GM12878 (cell line): ENCODE measurements at regions not wholly inside any gene's neighbourhood (a gene's known extent, or its start where the extent isn't known, plus 50 kb on each side); places are given as distances from the start of the nearest gene placed in this dataset.

Experiments used
- BCL11A ChIP-seq: IDR thresholded peaks from 2 replicates; pipeline ENCODE4 v1.6.1; 2011; ENCODE audit warnings: low read depth, low read length
- BCLAF1 ChIP-seq: fragments of 450-650 bp; IDR thresholded peaks from 2 replicates; pipeline ENCODE4 v1.6.1; 2017; ENCODE audit warnings: antibody characterized with exemption, mild to moderate bottlenecking, moderate library complexity
- E2F8 ChIP-seq: fragments of 450-650 bp; IDR thresholded peaks from 2 replicates; pipeline ENCODE4 v1.6.1; 2018; ENCODE audit warnings: mild to moderate bottlenecking, low read depth, moderate library complexity; ENCODE audit not compliant: partially characterized antibody
- HDAC2 ChIP-seq: fragments of 200-600 bp; sonication (generic); IDR thresholded peaks from 2 replicates; pipeline ENCODE4 v1.6.1; 2017
- HDGF ChIP-seq: fragments of 450-650 bp; IDR thresholded peaks from 2 replicates; pipeline ENCODE4 v1.6.1; 2016; ENCODE audit warnings: antibody characterized with exemption
- KLF5 ChIP-seq: fragments of 450-650 bp; IDR thresholded peaks from 2 replicates; pipeline ENCODE4 v1.6.1; 2014; ENCODE audit warnings: mild to moderate bottlenecking; ENCODE audit not compliant: partially characterized antibody
- NFIC ChIP-seq: IDR thresholded peaks from 2 replicates; pipeline ENCODE4 v1.6.1; 2012; ENCODE audit warnings: low read depth, mild to moderate bottlenecking, inconsistent platforms, low read length, moderate library complexity
- NFYA ChIP-seq: IDR thresholded peaks from 2 replicates; pipeline ENCODE4 v1.6.1; 2011; ENCODE audit warnings: low read depth, mild to moderate bottlenecking, low read length, improper control_type of control experiment, borderline replicate concordance
- NR2C1 ChIP-seq: fragments of 450-650 bp; IDR thresholded peaks from 2 replicates; pipeline ENCODE4 v1.6.1; 2017; ENCODE audit warnings: antibody characterized with exemption, mild to moderate bottlenecking, moderate library complexity
- NRF1 ChIP-seq: conservative IDR thresholded peaks from 2 replicates; pipeline ENCODE4 v1.6.1; 2011; ENCODE audit warnings: mild to moderate bottlenecking, low read depth, low read length, improper control_type of control experiment
- PKNOX1 ChIP-seq: fragments of 450-650 bp; IDR thresholded peaks from 2 replicates; pipeline ENCODE4 v1.6.1; 2016; ENCODE audit warnings: mild to moderate bottlenecking
- RBBP5 ChIP-seq: fragments of 200-600 bp; sonication (generic); conservative IDR thresholded peaks from 2 replicates; pipeline ENCODE4 v1.6.1; 2016
- SKIL ChIP-seq: fragments of 450-650 bp; IDR thresholded peaks from 2 replicates; pipeline ENCODE4 v1.6.1; 2017; ENCODE audit warnings: mild to moderate bottlenecking, low read depth, inconsistent platforms; ENCODE audit not compliant: poor library complexity, severe bottlenecking
- SP1 ChIP-seq: IDR thresholded peaks from one replicate; pipeline ENCODE4 v1.6.1; 2011; ENCODE audit warnings: low read depth, low read length
- STAT3 ChIP-seq: IDR thresholded peaks from 2 replicates; pipeline ENCODE4 v1.6.1; 2011; ENCODE audit warnings: low read depth, low read length, improper control_type of control experiment
- SUZ12 ChIP-seq: fragments of 200-600 bp; sonication (generic); IDR thresholded peaks from one replicate; pipeline ENCODE4 v1.6.1; 2018; ENCODE audit warnings: antibody characterized with exemption, mild to moderate bottlenecking; ENCODE audit not compliant: unreplicated experiment
- TCF7 ChIP-seq: IDR thresholded peaks from 2 replicates; pipeline ENCODE4 v1.6.1; 2014; ENCODE audit warnings: antibody characterized with exemption, borderline replicate concordance
- USF2 ChIP-seq: IDR thresholded peaks from 2 replicates; pipeline ENCODE4 v1.6.1; 2011; ENCODE audit warnings: low read depth, low read length, improper control_type of control experiment, borderline replicate concordance
- YBX1 ChIP-seq: fragments of 450-650 bp; IDR thresholded peaks from 2 replicates; pipeline ENCODE4 v1.6.1; 2016; ENCODE audit warnings: antibody characterized with exemption
- ZNF274 ChIP-seq: IDR thresholded peaks from one replicate; pipeline ENCODE4 v1.8.0; 2011; ENCODE audit not compliant: insufficient read length, insufficient read depth
- ZZZ3 ChIP-seq: IDR thresholded peaks from 2 replicates; pipeline ENCODE4 v1.6.1; 2011; ENCODE audit warnings: low read depth; ENCODE audit not compliant: control insufficient read depth, insufficient read length

GRCh38 chr7:142583446-142583845, 165.8 kb upstream of the PRSS1 start (continued):
- TF ChIP-seq YBX1 (no peak), ZNF274 (no peak), NR2C1 (no peak), HDGF (no peak), HDAC2 (no peak), SUZ12 (no peak), NFYA (no peak), BCL11A (peak; percentile 76), SP1 (no peak), SKIL (no peak), USF2 (no peak), TCF7 (peak; percentile 96), ZZZ3 (no peak), KLF5 (no peak), RBBP5 (no peak), NFIC (peak; percentile 54; the same call in 1 of the 2 replicates), NRF1 (no peak), STAT3 (no peak), PKNOX1 (peak; percentile 83), BCLAF1 (no peak), E2F8 (no peak)
